WI38 (cell line): ENCODE measurements at regions not wholly inside any gene's neighbourhood (a gene's known extent, or its start where the extent isn't known, plus 50 kb on each side); places are given as distances from the start of the nearest gene placed in this dataset.

Experiments
- H3K4me3 ChIP-seq: 2 replicates; pipeline ENCODE4 v1.5.1; 2011; ENCODE audit warnings: low read depth, mild to moderate bottlenecking, control low read depth, low read length
- TF ChIP-seq, protein P1 (sequence below): IDR thresholded peaks from 2 replicates; pipeline ENCODE4 v1.5.1; 2012; ENCODE audit warnings: low read depth, mild to moderate bottlenecking, control low read depth, low read length

DNA sequence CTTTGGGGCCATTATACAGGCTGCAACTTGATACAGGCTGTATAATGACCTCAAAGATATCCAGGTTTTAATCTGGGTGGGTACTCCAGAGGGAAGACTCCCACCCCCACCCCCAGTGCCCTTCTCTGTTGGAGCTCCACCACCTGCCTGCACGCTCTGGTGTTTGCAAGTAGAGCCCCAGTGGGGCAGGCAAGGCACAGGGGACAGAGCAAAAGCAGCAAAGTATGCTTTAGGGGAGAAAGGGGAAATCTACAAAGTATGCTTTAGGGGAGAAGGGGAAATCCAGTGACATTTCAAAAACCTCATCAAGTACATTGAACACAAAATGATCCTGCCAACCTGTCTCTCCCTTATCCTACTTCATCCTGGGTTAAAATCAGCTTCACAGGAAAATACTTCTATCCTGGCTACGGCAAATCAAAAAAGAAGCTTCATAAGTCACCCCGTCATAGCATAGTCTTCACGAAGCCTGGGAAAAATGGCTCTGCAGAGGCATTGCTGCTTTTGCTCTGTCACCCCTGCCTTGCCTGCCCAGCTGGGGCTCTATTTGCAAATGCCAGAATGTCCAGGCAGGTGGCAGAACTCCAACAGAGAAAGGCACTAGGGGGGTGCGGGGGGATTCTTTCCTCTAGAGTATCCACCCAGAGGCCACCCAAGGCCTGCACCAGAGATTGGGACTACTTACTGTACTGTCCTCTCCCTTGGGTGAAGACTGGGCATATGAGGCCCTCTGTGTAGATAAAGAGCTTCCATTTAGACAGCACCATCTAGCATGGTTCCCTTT is 60.9 kb upstream of the ATP11B start:
- TF ChIP-seq, protein P1, sequence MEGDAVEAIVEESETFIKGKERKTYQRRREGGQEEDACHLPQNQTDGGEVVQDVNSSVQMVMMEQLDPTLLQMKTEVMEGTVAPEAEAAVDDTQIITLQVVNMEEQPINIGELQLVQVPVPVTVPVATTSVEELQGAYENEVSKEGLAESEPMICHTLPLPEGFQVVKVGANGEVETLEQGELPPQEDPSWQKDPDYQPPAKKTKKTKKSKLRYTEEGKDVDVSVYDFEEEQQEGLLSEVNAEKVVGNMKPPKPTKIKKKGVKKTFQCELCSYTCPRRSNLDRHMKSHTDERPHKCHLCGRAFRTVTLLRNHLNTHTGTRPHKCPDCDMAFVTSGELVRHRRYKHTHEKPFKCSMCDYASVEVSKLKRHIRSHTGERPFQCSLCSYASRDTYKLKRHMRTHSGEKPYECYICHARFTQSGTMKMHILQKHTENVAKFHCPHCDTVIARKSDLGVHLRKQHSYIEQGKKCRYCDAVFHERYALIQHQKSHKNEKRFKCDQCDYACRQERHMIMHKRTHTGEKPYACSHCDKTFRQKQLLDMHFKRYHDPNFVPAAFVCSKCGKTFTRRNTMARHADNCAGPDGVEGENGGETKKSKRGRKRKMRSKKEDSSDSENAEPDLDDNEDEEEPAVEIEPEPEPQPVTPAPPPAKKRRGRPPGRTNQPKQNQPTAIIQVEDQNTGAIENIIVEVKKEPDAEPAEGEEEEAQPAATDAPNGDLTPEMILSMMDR = no peak
- H3K4me3 ChIP-seq = no peak overlapping the region

DNA sequence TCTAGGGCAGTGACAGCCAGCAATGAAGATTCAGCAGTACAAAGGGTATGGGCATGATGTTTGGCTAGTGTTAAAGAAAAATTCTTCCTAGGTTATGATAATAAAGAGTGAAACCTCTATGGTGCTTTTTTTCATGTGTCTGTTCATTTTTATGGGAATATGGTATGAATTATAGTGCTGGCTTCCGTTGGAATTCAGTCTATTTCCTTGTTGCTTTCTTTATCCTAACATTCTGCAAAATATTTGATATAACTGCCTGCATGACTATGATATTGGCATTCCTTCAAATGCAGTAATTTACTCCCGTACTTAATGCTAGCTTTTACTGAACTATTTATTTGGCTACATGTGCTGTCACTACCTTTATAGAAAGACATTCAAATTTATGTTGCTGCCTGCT is 57.6 kb upstream of the ATP11B start:
- TF ChIP-seq, protein P1 = no peak
- no peak overlapping the region for H3K4me3 ChIP-seq

DNA sequence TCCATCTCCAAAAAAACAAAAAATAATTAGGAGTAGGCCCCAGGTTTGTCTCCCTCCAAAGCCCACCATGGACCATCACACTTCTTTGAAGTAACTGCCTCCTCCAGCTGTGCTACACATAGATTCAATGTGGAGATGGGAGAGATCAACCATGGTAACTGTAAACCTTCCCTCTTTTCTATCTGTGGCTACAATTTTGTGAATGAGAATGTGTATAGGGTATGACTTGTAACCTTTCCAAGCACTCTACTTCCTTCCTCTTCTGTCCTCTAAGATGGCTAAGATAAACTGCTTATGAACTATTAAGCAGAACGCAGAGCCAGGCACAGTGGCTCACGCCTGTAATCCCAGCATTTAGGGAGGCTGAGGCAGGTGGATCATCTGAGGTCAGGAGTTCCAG is 55.5 kb upstream of the ATP11B start:
- TF ChIP-seq, protein P1 = no peak
- no peak overlapping the region for H3K4me3 ChIP-seq

DNA sequence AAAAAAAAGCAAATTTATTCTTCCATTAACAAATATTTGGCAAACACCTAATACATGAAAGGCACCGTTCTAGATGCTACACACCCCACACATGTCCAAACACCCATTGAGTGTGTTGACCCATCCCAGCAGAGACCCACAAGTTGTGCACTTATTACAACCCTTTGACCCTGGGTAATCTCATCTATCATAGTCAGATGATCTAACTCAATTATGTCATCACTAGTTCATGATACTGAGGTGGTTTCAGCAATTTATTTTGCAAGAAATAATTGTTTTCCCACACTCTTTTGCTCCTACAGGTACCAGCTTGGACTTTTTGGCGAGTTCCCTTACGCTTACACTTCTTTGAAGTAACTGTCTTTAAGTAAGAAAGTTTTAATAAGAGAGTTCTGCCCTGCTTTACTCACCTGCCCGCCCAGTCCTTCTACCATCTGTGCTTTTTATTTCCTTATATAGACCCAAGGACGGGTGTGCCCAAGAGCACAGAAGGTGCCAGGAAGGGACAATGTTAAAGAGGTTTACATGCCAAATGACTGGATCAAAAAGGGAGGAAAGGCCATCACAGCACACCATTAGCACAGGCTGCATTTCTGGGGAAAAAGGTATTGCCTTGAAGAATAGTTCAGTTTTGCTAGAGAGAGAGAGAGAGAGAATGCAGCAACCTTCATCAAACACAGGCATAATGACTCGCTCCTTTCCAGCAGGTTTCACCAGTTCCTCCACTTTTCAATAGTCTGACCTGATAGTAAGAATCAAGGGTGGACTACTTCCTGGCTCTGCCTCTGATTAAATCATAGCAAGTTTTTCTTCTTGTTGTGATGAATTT is 54.5 kb upstream of the ATP11B start:
- TF ChIP-seq, protein P1 = no peak
- H3K4me3 ChIP-seq = no peak overlapping the region

DNA sequence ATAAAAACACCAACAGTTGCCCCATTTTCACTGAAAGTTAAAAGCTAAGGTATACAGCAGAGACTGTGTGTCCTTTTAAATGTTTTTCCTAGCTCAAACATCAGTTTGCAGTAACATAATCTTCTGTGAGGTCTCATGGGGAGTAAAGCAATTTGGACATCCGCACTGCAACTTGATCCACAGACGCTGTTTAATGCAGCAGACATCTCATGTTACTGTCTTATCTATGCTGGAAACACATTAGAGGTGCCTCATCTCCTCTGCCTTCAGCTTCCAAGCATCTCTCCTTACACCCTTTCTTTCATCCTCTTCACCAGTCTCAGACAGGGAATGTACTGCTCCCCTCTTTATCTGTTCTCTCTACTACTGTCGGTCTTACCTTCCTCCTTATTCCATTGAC is 53.7 kb upstream of the ATP11B start:
- TF ChIP-seq, protein P1 = no peak
- no peak overlapping the region for H3K4me3 ChIP-seq

DNA sequence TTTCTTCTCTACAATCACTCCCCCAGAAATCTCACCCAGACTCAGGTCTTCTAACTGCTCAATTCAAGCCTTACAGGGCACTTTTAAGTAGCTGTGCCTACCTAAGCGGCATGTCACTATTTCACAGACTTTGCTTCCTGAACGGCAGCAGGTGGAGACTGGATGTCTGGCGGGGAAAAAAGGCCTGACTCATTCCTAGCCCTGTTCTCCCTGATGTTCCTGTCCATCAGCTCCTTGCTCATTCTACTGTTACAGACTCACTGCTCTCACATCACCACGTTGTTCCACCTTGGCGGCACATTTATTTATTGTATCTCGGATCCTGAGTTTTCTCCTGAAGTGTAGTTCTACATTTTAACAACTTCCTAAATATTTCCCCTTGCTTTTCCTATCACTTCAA is 52.6 kb upstream of the ATP11B start:
- H3K4me3 ChIP-seq = no peak overlapping the region
- TF ChIP-seq, protein P1 = no peak

DNA sequence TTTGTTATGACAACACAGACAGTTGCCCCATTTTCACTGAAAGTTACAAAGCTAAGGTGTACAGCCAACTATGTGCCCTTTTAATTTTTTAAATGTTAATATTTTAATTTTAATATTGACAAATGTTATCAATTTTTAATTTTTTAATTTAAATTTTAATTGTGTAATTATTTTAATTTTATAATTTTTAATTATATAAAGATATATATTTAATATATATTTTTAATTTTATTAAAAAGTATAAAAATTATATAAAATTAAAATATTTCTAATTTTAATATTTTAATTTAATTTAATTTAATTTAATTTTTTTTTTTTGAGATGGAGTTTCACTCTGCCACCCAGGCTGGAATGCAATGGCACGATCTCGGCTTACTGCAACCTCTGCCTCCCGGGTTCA is 52.1 kb upstream of the ATP11B start:
- H3K4me3 ChIP-seq = no peak overlapping the region
- TF ChIP-seq, protein P1 = no peak
